HUES48 (cell line): ENCODE measurements at regions not wholly inside any gene's neighbourhood (a gene's known extent, or its start where the extent isn't known, plus 50 kb on each side); places are given as distances from the start of the nearest gene placed in this dataset.

Experiments used
- H3K27ac ChIP-seq: one replicate; pipeline ENCODE4 v1.7.0; 2013; ENCODE audit warnings: low read depth, low read length, inconsistent platforms
- H3K27me3 ChIP-seq: 2 replicates; pipeline ENCODE4 v1.6.1; 2013; ENCODE audit warnings: mild to moderate bottlenecking, low read length; ENCODE audit not compliant: control insufficient read depth, insufficient read depth
- H3K36me3 ChIP-seq: 2 replicates; pipeline ENCODE4 v1.6.1; 2013; ENCODE audit warnings: low read length; ENCODE audit not compliant: control insufficient read depth, insufficient read depth
- H3K4me1 ChIP-seq: 2 replicates; pipeline ENCODE4 v1.6.1; 2013; ENCODE audit warnings: mild to moderate bottlenecking, low read length; ENCODE audit not compliant: control insufficient read depth, insufficient read depth
- H3K4me3 ChIP-seq: 2 replicates; pipeline ENCODE4 v1.5.1; 2013; ENCODE audit warnings: mild to moderate bottlenecking, low read depth, low read length
- H3K9ac ChIP-seq: 2 replicates; pipeline ENCODE4 v1.6.1; 2013; ENCODE audit warnings: mild to moderate bottlenecking, low read depth, low read length, moderate library complexity
- H3K9me3 ChIP-seq: 2 replicates; pipeline ENCODE4 v1.6.1; 2013; ENCODE audit warnings: low read length; ENCODE audit not compliant: control insufficient read depth, insufficient read depth

GRCh38 chr6:191487-192312 lies 100.6 kb upstream of the DUSP22 start:
- Histone ChIP-seq H3K4me1 (no peaks in the 10 kb centered on the region), H3K9me3 (no peaks in the 10 kb centered on the region), H3K4me3 (no peak overlapping the region), H3K9ac (no peak overlapping the region), H3K27ac (no peak overlapping the region), H3K27me3 (no peaks in the 10 kb centered on the region), H3K36me3 (no peaks in the 10 kb centered on the region)

GRCh38 chr6:192313-192664 lies 100.0 kb upstream of the DUSP22 start:
- H3K27me3 ChIP-seq, result no peaks in the 10 kb centered on the region
- no peaks in the 10 kb centered on the region for H3K4me1 ChIP-seq
- H3K36me3 ChIP-seq, result no peaks in the 10 kb centered on the region
- H3K9ac ChIP-seq, result no peak overlapping the region
- H3K27ac ChIP-seq, result no peak overlapping the region
- H3K9me3 ChIP-seq, result no peaks in the 10 kb centered on the region
- no peak overlapping the region for H3K4me3 ChIP-seq

GRCh38 chr6:193180-193579 lies 99.1 kb upstream of the DUSP22 start:
- no peak overlapping the region for H3K27ac ChIP-seq
- no peaks in the 10 kb centered on the region for H3K9me3 ChIP-seq
- H3K4me3 ChIP-seq, result no peak overlapping the region
- H3K27me3 ChIP-seq, result no peaks in the 10 kb centered on the region
- no peaks in the 10 kb centered on the region for H3K4me1 ChIP-seq
- no peaks in the 10 kb centered on the region for H3K36me3 ChIP-seq
- no peak overlapping the region for H3K9ac ChIP-seq

DNA sequence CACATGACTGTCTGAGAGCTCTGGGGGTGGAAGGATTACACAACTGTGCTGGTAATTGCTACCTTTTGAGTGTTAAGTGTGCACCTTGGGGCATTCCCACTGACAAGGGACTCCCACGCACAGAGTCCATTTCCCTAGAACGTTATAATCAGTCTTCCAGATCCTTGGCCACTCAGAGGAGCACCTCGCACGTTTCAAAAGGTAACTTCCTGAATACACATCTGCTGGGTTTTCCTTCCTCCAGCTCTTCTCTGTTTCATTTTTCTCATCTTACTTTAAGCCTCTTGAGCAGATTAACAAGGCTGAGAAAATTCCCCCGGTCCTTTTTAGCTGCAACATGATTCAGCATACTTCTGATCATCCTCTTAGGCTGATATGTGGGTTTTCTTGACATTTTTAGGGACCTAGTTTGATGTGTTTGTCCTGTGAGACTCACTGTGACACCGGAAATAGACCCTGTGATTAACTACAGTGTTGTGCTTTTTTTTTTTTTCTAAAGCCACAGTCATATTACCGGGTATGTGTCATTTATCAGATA lies 98.4 kb upstream of the DUSP22 start:
- Histone ChIP-seq H3K9me3 (no peaks in the 10 kb centered on the region), H3K27ac (no peak overlapping the region), H3K9ac (no peak overlapping the region), H3K27me3 (no peaks in the 10 kb centered on the region), H3K36me3 (no peaks in the 10 kb centered on the region), H3K4me1 (no peaks in the 10 kb centered on the region), H3K4me3 (no peak overlapping the region)

GRCh38 chr6:195861-196360 lies 96.4 kb upstream of the DUSP22 start:
- Histone ChIP-seq H3K4me1 (no peaks in the 10 kb centered on the region), H3K36me3 (no peaks in the 10 kb centered on the region), H3K9ac (no peak overlapping the region), H3K9me3 (no peaks in the 10 kb centered on the region), H3K27me3 (no peaks in the 10 kb centered on the region), H3K27ac (no peak overlapping the region), H3K4me3 (no peak overlapping the region)

DNA sequence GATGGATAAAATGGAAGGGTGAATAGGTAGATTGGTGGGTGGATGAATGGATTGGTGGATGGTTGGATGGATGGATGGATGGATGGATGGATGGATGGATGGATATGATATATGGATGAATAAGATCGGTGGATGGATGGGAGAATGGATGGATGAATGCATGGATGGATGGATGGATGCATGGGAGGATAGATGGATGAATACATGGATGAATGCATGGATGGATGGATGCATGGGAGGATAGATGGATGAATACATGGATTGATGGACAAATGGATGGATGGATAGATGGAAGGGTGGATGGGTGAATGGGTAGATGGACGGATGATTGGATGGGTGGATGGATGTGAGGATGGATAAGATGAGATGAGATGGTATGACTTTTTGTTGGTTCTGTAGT lies 95.7 kb upstream of the DUSP22 start:
- Histone ChIP-seq H3K9ac (no peak overlapping the region), H3K27me3 (no peaks in the 10 kb centered on the region), H3K4me3 (no peak overlapping the region), H3K9me3 (no peaks in the 10 kb centered on the region), H3K4me1 (no peaks in the 10 kb centered on the region), H3K27ac (no peak overlapping the region), H3K36me3 (no peaks in the 10 kb centered on the region)

DNA sequence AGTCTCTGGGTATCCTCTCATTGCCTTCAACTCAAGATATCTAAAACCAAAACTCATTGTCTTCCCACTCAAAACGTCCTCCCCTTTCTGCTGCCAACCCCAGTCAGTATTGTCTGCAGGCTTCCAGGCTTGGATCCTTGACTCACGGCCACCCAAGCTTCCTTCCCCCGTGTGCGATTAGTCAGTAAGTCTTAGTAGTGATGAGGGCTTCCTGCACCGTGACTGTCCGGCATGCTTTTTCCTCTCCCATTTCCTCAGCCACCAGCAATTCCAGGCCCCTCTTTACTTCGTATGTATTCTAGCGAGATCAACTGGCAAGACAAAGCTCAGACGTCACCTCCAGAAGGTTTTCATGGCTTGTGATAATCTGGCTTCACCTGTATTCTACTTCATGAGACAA lies 88.6 kb upstream of the DUSP22 start:
- Histone ChIP-seq H3K4me3 (no peak overlapping the region), H3K27ac (no peak overlapping the region), H3K9me3 (no peaks in the 10 kb centered on the region), H3K4me1 (no peaks in the 10 kb centered on the region), H3K9ac (no peak overlapping the region), H3K27me3 (no peaks in the 10 kb centered on the region), H3K36me3 (no peaks in the 10 kb centered on the region)

DNA sequence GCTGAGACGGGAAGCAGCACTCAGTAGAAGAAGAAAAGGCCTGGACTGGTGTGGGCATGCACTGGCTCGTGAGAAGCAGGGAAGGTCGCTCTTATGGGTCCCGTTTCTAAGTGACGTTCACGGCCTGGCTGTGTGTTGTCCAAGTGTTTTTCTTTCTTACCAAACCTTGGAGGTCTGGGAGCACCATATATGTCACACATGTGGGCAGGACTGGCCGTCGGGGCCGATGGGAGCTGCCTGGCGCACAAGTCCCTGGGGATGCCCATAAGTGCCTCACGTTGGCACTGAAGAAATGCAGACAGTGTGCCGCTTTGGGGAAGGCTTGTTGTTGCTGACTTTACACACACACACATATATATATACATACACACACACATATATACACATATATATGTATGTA lies 86.0 kb upstream of the DUSP22 start:
- H3K9ac ChIP-seq, result no peak overlapping the region
- H3K36me3 ChIP-seq, result no peaks in the 10 kb centered on the region
- H3K4me3 ChIP-seq, result no peak overlapping the region
- no peaks in the 10 kb centered on the region for H3K4me1 ChIP-seq
- H3K9me3 ChIP-seq, result no peaks in the 10 kb centered on the region
- no peak overlapping the region for H3K27ac ChIP-seq
- H3K27me3 ChIP-seq, result no peaks in the 10 kb centered on the region

DNA sequence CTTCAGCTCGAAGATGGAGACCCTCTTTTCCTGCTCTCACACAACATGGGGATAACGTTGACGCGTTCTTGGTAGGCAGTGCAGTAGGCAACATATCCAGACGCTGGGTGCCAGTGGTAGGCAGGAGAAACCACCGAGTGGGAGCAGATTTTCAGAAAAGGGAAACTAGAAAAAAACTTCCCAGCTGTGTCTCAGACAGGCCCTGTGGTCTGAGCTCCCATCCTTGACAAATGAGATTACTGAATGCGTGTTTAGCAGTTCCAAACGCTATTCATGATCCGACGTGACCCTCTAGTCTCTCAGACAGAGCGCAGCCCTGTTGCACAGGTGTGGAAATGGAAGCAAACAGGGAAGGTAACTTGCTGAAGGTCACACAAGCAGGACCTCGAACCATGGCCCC lies 83.9 kb upstream of the DUSP22 start:
- Histone ChIP-seq H3K27me3 (no peaks in the 10 kb centered on the region), H3K4me1 (no peaks in the 10 kb centered on the region), H3K36me3 (no peaks in the 10 kb centered on the region), H3K27ac (no peak overlapping the region), H3K9ac (no peak overlapping the region), H3K9me3 (peaks cover 2% of the 10 kb centered on the region; the same call in 1 of the 2 replicates), H3K4me3 (no peak overlapping the region)

DNA sequence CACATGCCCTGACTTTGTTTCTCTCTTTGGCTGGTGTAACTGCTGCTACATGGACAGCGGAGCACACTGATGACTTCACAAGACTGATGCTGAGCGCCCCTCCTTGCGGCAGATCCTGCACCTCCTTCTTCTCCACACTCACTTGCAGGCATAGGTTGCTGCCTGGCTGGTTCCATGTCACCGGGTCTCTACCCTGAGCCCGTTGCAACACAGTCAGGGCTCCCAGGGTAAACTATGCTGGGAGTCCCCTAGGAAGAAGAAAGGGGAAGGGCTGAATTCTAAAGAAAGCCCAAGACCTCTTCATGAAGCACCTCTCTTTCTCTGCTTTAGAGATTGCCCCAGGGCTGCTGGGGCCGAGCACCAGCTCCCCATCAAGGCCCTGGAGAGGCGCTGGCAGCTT lies 83.3 kb upstream of the DUSP22 start:
- Histone ChIP-seq H3K27me3 (no peaks in the 10 kb centered on the region), H3K36me3 (no peaks in the 10 kb centered on the region)

GRCh38 chr6:209432-210103 lies 82.7 kb upstream of the DUSP22 start:
- no peak overlapping the region for H3K9ac ChIP-seq
- H3K9me3 ChIP-seq, result peaks cover 13% of the 10 kb centered on the region
- H3K4me3 ChIP-seq, result no peak overlapping the region
- H3K36me3 ChIP-seq, result no peaks in the 10 kb centered on the region
- H3K27ac ChIP-seq, result no peak overlapping the region
- H3K27me3 ChIP-seq, result no peaks in the 10 kb centered on the region
- H3K4me1 ChIP-seq, result no peaks in the 10 kb centered on the region

More for the DNA sequence above, 83.3 kb upstream of the DUSP22 start:
- Histone ChIP-seq H3K9ac (no peak overlapping the region), H3K4me3 (no peak overlapping the region), H3K4me1 (no peaks in the 10 kb centered on the region), H3K27ac (no peak overlapping the region), H3K9me3 (peaks cover 7% of the 10 kb centered on the region)
